Activated T-helper 1 cell treated with anti-CD3 and anti-CD28 coated beads, Interleukin-12 subunit alpha, Interleukin-12 subunit beta, Interleukin-2, Interleukin-4 antibody, amounts not matched to agents 30 ng/mL and 10 ng/mL and 1 ng/mL, durations not matched to agents 14 hours and 24 hours and 36 hours (primary cell): ENCODE measurements at regions not wholly inside any gene's neighbourhood (a gene's known extent, or its start where the extent isn't known, plus 50 kb on each side); places are given as distances from the start of the nearest gene placed in this dataset.

ENCODE experiments used
- DNase-seq: peaks from one replicate; pipeline ENCODE4 v3.0.0; 2021; ENCODE audit warnings: low spot score
- H3K27ac Mint-ChIP-seq: one replicate; pipeline ENCODE4 v1.8.0; 2021; ENCODE audit warnings: mild to moderate bottlenecking, mixed read lengths
- H3K27me3 Mint-ChIP-seq: one replicate; pipeline ENCODE4 v1.8.0; 2022; ENCODE audit warnings: mild to moderate bottlenecking, moderate library complexity, mixed read lengths; ENCODE audit not compliant: insufficient read depth
- H3K36me3 Mint-ChIP-seq: one replicate; pipeline ENCODE4 v1.8.0; 2021; ENCODE audit warnings: low read depth, mixed read lengths
- H3K4me1 Mint-ChIP-seq: one replicate; pipeline ENCODE4 v1.8.0; 2021; ENCODE audit warnings: low read depth, mixed read lengths
- H3K4me3 Mint-ChIP-seq: one replicate; pipeline ENCODE4 v1.8.0; 2021; ENCODE audit warnings: mild to moderate bottlenecking, moderate library complexity, mixed read lengths
- H3K9me3 Mint-ChIP-seq: one replicate; pipeline ENCODE4 v1.8.0; 2021; ENCODE audit warnings: mixed read lengths
- intact Hi-C: fragments of 100-400 bp; cut with micrococcal nuclease; formaldehyde crosslinking; loops from one replicate; pipeline ENCODE4 v1.15.1; 2024

DNA sequence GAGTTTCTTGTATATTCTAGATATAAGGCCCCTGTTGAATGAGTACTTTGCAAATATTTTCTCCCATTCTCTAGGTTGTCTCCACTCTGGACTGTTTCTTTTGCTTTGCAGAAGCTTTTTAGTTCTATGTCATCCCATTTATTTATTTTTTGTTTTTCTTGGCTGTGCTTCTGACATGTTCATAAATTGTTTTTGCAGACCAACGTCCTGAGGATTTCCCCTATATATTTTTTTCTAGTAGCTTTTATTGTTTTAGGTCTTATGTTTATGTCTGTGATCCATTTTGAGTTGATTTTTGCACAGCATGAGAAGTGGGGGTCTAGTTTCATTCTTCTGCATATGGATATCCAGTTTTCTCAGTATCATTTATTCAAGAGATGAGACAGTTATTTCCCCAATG lies 70.4 kb upstream of the BTG1 start:
- Mint-ChIP-seq H3K27ac (no peak overlapping the region), H3K9me3 (peaks cover 18% of the 10 kb centered on the region), H3K4me3 (no peak overlapping the region), H3K27me3 (no peaks in the 10 kb centered on the region), H3K4me1 (peaks cover 27% of the 10 kb centered on the region), H3K36me3 (peaks cover 13% of the 10 kb centered on the region)
- DNase-seq: no peak
- intact Hi-C loops: loop anchor here (10.0 kb wide), 1 partner anchor 531 kb away; no protein-coding TSS in a partner anchor

DNA sequence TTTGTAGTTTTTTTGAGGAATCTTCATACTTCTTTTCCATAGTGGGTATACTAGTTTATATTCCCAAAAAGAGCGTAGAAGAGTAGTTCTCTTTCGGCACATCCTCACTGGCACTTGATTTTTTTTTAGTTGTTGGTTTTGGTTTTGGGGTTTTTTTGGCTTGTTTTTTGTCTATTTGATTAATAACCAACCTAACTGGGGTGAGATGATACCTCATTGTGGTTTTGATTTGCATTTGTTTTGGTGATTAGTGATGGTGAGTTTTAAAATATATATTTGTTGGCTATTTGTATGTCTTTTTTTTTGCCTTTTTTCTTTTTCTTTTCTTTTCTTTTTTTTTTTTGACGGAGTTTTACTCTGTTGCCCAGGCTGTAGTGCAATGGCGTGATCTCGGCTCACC lies 69.7 kb upstream of the BTG1 start:
- H3K4me3 Mint-ChIP-seq: no peak overlapping the region
- intact Hi-C loops: loop anchor here (10.0 kb wide), 1 partner anchor 531 kb away; no protein-coding TSS in a partner anchor
- no peaks in the 10 kb centered on the region for H3K27me3 Mint-ChIP-seq
- no peak for DNase-seq
- H3K9me3 Mint-ChIP-seq: peaks cover 18% of the 10 kb centered on the region
- peaks cover 13% of the 10 kb centered on the region for H3K36me3 Mint-ChIP-seq
- peaks cover 29% of the 10 kb centered on the region for H3K4me1 Mint-ChIP-seq
- no peak overlapping the region for H3K27ac Mint-ChIP-seq

DNA sequence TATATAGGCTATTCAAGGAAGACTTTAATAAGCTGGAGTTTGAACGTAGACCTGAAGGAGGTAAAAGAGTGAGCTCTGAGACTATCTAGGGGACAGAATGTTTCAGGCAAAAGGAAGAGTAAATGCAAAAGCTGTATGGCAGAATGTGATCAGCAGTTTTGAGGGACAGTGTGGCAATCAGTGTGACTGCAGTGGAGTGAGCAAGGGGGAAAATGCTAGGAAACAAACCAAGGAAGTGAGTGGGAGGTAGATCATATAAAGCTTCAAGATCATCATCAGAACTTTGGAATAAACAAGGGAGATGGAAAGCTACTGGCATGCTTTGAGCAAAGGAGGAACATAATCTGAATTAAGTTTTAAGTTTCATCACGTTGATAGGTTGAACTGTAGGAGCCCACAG lies 67.5 kb upstream of the BTG1 start:
- intact Hi-C loops: loop anchor here (5.0 to 10.0 kb wide), 3 partner anchors 84 to 528 kb away; no protein-coding TSS in a partner anchor
- no peak overlapping the region for H3K4me3 Mint-ChIP-seq
- H3K4me1 Mint-ChIP-seq: peaks cover 42% of the 10 kb centered on the region
- peaks cover 13% of the 10 kb centered on the region for H3K36me3 Mint-ChIP-seq
- no peaks in the 10 kb centered on the region for H3K27me3 Mint-ChIP-seq
- H3K9me3 Mint-ChIP-seq: peaks cover 18% of the 10 kb centered on the region
- DNase-seq: no peak
- H3K27ac Mint-ChIP-seq: no peak overlapping the region

DNA sequence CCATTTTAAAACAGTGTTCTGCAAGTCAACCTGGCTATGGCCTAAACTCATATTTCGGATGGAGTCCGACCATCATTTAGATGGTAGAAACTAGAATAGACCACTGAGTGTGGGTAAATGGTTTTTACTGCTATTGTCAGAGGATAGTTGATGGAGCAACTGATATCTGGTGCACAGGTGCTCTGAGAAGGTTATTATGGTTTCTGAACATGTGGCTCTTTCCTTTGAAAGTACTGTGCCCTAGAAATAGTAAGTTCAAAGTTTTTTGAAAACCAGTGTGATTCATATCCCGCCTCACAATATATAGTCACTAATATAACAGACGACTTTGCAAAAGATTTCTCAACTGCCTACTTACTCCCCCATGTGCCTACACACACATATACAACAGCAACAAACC lies 64.4 kb upstream of the BTG1 start:
- DNase-seq: no peak
- no peaks in the 10 kb centered on the region for H3K27me3 Mint-ChIP-seq
- H3K9me3 Mint-ChIP-seq: peaks cover 14% of the 10 kb centered on the region
- H3K36me3 Mint-ChIP-seq: peaks cover 19% of the 10 kb centered on the region
- peak overlapping the region; percentile 91 for H3K27ac Mint-ChIP-seq
- H3K4me1 Mint-ChIP-seq: peaks cover 53% of the 10 kb centered on the region
- H3K4me3 Mint-ChIP-seq: peak overlapping the region; percentile 75
- intact Hi-C loops: loop anchor here (2.0 to 10.0 kb wide), 5 partner anchors 87 to 525 kb away; no protein-coding TSS in a partner anchor

DNA sequence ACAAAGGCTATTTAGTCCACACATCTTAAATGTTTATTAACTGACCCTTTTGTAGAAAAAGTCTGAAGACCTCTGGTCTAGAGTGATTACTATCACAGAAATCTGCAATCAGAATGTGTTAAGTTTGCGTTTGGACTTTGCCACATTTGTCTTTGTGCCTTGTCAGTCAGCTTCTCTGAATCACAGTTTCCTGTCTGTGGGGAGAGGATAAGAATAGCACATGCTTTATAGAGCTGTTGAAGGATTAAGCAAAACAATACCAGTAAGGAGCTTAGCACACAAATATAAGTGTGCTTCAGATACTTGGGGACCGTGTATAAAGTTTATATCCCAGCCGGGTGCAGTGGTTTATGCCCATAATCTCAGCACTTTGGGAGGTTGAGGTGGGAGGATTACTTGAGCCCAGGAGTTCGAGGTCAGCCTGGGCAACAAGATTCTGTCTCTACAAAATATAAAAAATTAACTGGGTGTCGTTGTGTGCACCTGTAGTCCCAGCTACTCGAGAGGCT lies 63.0 kb upstream of the BTG1 start:
- peak overlapping the region; percentile 72 for H3K4me3 Mint-ChIP-seq
- H3K27ac Mint-ChIP-seq: peak overlapping the region; percentile 94
- no peaks in the 10 kb centered on the region for H3K27me3 Mint-ChIP-seq
- H3K4me1 Mint-ChIP-seq: peaks cover 46% of the 10 kb centered on the region
- peaks cover 12% of the 10 kb centered on the region for H3K9me3 Mint-ChIP-seq
- intact Hi-C loops: loop anchor here (1.0 to 10.0 kb wide), 9 partner anchors 10 to 716 kb away; partner anchors contain the start of gene EEA1
- DNase-seq: peak; percentile 26
- peaks cover 14% of the 10 kb centered on the region for H3K36me3 Mint-ChIP-seq

DNA sequence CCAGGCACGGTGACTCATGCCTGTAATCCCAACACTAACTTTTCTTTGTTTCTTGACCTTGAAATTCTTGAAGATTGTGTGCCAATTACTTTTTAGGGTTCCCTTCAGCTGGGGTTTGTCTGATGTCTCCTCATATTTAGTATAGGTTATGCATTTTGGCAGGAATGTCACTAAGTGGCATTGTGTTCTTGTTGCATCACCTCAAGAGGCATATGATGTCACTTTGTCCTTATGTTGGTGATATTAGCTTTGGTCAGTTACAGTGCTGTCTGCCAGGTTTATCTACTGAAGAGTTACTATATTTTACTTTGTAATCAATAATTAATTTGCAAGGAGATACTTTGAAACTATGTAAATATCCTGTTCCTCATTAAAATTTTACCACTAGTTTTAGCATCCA lies 61.0 kb upstream of the BTG1 start:
- H3K4me1 Mint-ChIP-seq: peaks cover 39% of the 10 kb centered on the region
- H3K27me3 Mint-ChIP-seq: no peaks in the 10 kb centered on the region
- intact Hi-C loops: loop anchor here (5.0 to 10.0 kb wide), 2 partner anchors 386 to 718 kb away; partner anchors contain the start of gene EEA1
- DNase-seq: no peak
- peaks cover 12% of the 10 kb centered on the region for H3K36me3 Mint-ChIP-seq
- peaks cover 8% of the 10 kb centered on the region for H3K9me3 Mint-ChIP-seq
- no peak overlapping the region for H3K27ac Mint-ChIP-seq
- no peak overlapping the region for H3K4me3 Mint-ChIP-seq

DNA sequence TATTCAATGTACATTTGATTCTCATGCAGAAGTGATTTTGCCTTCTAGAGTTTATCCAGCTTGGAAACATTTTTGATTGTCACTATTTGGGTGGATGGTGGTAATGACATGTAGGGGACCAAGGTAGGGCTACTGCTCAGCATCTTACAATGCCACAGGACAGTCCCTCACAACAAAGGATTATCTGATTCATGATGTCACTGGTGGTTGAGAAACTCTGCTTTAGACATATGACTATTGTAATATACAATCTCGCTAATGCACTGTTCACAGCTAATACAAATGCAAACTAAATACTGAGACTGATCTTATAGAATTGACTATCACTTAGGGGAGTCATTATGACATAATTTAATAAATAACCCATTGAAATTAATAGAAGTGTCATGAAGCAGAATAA lies 60.4 kb upstream of the BTG1 start:
- Mint-ChIP-seq H3K27ac (no peak overlapping the region), H3K27me3 (no peaks in the 10 kb centered on the region), H3K36me3 (peaks cover 12% of the 10 kb centered on the region), H3K4me3 (no peak overlapping the region), H3K9me3 (peaks cover 5% of the 10 kb centered on the region), H3K4me1 (peaks cover 39% of the 10 kb centered on the region)
- DNase-seq: no peak
- intact Hi-C loops: loop anchor here (5.0 to 10.0 kb wide), 2 partner anchors 386 to 719 kb away; partner anchors contain the start of gene EEA1

DNA sequence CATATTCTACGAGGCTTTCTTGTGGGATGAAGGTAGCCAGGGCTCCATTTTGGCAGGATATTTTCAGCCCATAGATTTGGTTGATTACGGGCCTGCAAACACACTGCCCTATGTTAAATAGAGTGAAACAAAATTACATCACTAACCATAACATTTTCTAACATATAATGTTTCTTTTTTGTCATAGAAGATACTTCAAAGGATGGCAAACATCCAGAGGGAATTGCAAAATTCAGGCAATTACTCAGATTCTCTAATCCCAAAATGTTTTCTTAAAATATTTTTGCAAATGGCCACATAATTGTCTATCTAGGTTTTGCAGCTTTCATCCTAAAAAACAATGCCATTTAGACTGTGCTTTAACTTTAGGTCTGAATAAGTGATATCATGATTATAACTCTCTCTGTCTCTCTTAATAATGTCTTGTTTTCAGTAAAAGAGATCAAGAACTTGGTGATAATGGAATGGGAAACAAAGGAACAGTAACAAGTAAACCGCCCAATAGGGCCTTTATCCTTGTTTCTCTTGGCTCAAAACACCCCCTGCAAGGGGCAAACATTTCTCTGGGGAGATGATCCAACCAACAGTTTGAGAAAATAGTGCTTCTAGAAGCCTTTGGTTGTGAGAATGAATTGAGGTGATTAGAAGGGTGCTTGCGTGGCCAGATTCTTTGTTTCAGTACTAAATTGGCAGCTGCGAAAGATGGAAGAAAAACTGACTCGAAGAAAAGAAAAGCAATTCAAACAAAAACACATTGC lies 54.4 kb upstream of the BTG1 start:
- H3K36me3 Mint-ChIP-seq: peaks cover 8% of the 10 kb centered on the region
- no peak overlapping the region for H3K4me3 Mint-ChIP-seq
- no peak overlapping the region for H3K27ac Mint-ChIP-seq
- no peak for DNase-seq
- H3K27me3 Mint-ChIP-seq: no peaks in the 10 kb centered on the region
- intact Hi-C loops: loop anchor here (10.0 kb wide), 1 partner anchor 725 kb away; the partner anchor contains the start of gene EEA1
- peaks cover 13% of the 10 kb centered on the region for H3K9me3 Mint-ChIP-seq
- H3K4me1 Mint-ChIP-seq: no peaks in the 10 kb centered on the region

DNA sequence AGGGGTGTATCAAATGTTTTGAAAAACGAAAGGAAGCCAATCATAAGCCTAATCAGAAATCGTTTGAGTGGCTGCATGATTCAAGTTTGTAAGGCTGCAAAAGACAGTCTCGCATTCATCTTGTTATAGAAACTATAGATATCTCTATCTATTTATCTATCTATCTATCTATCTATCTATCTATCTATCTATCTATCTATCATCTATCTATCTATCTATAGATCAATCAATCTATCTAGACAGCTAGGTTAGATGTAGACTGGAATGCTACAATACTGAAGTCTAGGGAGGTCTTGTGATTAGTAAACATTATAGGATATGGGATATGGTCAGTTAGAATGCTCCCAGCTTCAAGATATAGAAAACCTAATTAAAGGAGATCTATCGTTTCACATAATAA lies 52.2 kb upstream of the BTG1 start:
- Mint-ChIP-seq H3K4me3 (no peak overlapping the region), H3K36me3 (peaks cover 8% of the 10 kb centered on the region), H3K9me3 (peaks cover 13% of the 10 kb centered on the region), H3K4me1 (peaks cover 9% of the 10 kb centered on the region), H3K27me3 (no peaks in the 10 kb centered on the region), H3K27ac (no peak overlapping the region)
- no peak for DNase-seq
- intact Hi-C loops: no loop called here

DNA sequence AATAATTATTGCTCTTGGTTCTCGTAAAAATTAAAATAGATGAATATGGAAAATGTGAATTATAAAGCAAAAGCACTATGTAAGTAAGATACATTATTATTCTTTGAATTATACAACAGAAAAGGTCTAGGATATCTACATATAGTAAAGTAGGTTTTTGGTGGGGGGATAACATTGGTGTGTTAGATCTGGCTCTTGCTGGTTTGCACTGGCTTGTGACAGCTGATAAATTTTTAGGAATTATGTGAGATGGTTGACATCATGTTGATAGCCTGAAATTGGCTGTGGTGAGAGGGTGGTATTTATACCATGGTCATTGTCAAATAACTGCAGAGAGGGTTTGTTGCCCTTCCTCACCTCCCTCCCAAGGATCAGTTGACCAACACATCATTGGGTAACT lies 50.7 kb upstream of the BTG1 start:
- Mint-ChIP-seq H3K4me1 (peaks cover 16% of the 10 kb centered on the region), H3K4me3 (no peak overlapping the region), H3K27me3 (no peaks in the 10 kb centered on the region), H3K9me3 (peaks cover 13% of the 10 kb centered on the region), H3K36me3 (peaks cover 7% of the 10 kb centered on the region), H3K27ac (no peak overlapping the region)
- intact Hi-C loops: no loop called here
- no peak for DNase-seq
